ENCODE measurements at regions not wholly inside any gene's neighbourhood (a gene's known extent, or its start where the extent isn't known, plus 50 kb on each side); places are given as distances from the start of the nearest gene placed in this dataset.
A peak's percentile ranks its signal among the peaks of the same experiment; 100 is the strongest.

DNA sequence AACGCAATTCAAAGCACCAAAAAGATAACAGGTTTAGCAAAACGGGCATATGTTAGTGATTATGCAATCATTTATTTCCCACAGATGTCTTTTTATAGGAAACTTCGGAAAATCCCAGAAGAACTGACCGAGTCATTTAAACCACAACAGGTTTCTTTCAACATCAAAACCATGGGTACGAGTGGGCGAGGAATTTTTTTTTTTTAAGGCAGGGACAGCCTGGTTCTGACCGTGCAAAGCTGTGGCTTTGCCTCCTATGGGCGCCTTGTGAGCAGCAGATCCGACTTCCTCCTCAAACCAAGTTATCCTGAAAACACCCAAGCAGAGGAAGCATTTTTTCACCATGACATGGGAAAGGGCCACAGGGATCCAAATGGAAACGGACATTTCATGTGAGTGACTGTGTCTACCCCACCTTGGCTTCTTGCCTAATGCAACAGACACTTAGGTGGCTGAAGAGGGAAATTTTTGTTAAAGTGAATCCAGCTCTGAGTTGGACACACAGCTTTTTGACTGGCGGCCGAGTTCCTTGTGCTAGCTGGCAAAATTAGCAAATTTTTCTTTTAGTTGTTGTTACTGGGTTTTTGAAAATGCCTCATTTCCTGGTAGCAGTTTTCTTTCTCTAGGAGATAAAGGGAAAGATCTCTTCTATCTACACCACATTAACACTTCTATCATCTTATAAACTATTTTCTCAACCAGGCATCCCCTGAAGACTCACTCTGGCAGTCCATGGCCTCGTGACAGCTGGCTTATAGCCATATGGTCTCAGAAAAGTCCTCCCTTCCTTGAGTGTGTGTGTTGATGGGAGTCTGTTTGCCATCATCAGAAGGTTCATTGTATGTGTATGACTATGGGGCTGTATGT lies 487.4 kb upstream of the ZEB2 start:
- Histone ChIP-seq H3K9me3 (no peaks in the 10 kb centered on the region), H3K36me3 (ENCODE audit: low read depth) (no peaks in the 10 kb centered on the region), H3K4me3 (no peak overlapping the region), H3K4me1 (ENCODE audit: low read depth) (no peaks in the 10 kb centered on the region)
- ATAC-seq (no peak), DNase-seq (peak in 1 of 3 donors; percentile 5)
- TF ChIP-seq, protein P1, sequence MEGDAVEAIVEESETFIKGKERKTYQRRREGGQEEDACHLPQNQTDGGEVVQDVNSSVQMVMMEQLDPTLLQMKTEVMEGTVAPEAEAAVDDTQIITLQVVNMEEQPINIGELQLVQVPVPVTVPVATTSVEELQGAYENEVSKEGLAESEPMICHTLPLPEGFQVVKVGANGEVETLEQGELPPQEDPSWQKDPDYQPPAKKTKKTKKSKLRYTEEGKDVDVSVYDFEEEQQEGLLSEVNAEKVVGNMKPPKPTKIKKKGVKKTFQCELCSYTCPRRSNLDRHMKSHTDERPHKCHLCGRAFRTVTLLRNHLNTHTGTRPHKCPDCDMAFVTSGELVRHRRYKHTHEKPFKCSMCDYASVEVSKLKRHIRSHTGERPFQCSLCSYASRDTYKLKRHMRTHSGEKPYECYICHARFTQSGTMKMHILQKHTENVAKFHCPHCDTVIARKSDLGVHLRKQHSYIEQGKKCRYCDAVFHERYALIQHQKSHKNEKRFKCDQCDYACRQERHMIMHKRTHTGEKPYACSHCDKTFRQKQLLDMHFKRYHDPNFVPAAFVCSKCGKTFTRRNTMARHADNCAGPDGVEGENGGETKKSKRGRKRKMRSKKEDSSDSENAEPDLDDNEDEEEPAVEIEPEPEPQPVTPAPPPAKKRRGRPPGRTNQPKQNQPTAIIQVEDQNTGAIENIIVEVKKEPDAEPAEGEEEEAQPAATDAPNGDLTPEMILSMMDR (IDR thresholded peaks at IDR 0.05), result no peak
- intact Hi-C loops (cut with DNase I, micrococcal nuclease), result no loop called here

DNA sequence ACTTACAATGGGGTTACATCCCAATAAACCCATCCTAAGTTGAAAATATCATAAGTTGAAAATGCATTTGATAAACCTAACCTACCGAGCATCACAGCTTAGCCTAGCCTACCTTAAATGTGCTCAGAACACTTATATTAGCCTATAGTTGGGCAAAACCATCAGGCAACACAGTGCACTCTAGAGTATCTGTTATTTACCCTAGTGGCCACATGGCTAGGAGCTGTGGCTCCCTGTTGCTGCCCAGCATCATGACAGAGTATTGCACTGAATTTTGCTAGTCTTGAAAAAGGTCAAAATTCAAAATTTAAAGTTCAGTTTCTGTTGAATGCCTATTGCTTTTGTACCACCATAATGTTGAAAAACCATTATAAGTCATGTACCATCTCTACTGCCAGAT lies 482.7 kb upstream of the ZEB2 start:
- DNase-seq (no peak), ATAC-seq (no peak)
- intact Hi-C loops (cut with DNase I, micrococcal nuclease), result no loop called here
- Histone ChIP-seq H3K9me3 (no peaks in the 10 kb centered on the region), H3K4me3 (no peak overlapping the region), H3K4me1 (ENCODE audit: low read depth) (no peaks in the 10 kb centered on the region), H3K36me3 (ENCODE audit: low read depth) (no peaks in the 10 kb centered on the region)
- TF ChIP-seq, protein P1 (IDR thresholded peaks at IDR 0.05), result no peak

DNA sequence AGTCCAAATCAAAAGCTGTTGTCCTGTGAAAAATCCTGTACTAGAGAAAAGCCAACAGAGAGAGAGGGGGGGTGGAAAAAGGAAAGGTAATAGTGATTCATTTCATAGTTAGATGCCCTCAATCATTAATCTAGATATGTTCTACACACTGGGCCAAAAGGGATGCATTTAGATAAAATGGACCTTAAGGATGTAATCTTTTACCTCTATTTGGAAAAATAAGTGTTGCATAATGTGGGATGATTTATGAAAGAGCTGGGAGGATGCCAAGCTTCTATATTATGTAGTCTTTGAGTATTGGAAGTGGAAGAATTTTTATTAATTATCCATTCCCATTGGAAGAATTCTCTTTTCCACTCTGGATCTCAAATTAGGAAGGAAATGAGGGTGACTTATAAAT lies 480.5 kb upstream of the ZEB2 start:
- Histone ChIP-seq H3K4me1 (ENCODE audit: low read depth) (no peaks in the 10 kb centered on the region), H3K9me3 (no peaks in the 10 kb centered on the region), H3K36me3 (ENCODE audit: low read depth) (no peaks in the 10 kb centered on the region), H3K4me3 (no peak overlapping the region)
- no peak for ATAC-seq
- no peak for DNase-seq
- intact Hi-C loops (cut with DNase I, micrococcal nuclease), result no loop called here
- TF ChIP-seq, protein P1 (IDR thresholded peaks at IDR 0.05), result no peak

DNA sequence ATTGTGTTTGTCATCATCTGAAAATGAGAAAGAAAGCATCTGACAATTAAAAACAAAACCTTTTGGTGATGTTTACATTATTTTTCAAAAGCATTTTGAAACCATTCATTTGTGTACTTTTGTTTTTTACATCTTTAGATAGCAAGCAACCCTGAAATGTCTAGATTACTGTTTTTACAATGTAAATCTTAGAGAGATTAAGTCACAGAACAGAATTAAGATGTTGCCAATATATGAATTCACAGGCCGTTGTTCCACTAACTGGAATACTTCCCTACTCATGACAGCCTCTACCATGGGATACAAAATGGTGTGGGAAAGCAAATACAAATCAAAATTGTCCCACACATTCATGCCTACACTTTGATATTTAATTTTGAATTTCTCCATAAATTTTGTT lies 480.0 kb upstream of the ZEB2 start:
- no peak overlapping the region for H3K4me3 ChIP-seq
- DNase-seq (no peak), ATAC-seq (no peak)
- no peaks in the 10 kb centered on the region for H3K9me3 ChIP-seq
- H3K4me1 ChIP-seq (ENCODE audit: low read depth), result no peaks in the 10 kb centered on the region
- TF ChIP-seq, protein P1 (IDR thresholded peaks at IDR 0.05), result no peak
- H3K36me3 ChIP-seq (ENCODE audit: low read depth), result no peaks in the 10 kb centered on the region
- intact Hi-C loops (cut with DNase I, micrococcal nuclease), result no loop called here

DNA sequence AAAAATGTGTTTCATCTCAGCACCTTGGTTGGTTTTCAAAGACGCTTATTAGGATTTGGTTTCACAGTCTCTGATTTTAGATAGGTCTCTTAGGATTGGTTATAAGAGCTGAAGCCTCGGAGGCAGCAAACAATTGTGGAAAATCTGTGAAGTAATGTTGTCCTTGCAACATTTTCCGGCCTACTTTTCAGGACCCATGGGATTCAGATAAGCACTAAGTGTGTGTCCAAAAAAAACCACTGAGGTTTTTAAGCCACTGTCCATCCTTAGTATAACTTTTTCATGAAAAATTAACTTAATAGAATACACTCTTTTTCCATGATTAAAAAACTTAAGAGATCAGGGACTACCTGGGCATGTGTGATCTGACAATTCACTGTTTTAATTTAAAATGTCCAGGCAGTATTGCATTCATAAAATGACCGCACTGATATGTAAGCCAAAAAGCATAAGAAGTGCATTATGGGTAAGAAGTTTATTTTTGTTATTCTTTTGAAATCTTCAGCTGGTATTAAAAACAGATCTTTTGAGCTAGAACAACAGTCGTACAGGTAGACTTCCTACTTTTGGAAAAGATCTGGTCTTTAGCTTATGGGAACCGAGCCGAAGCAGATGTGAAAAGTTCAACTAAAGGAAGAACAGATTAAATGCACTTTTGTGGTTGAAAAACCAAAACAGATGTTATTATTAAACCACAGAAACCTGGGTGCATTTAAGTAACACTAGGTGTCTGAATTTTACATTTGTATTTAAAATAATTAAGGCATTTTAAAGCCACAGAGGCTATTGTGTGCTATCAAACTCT lies 479.4 kb upstream of the ZEB2 start:
- ATAC-seq, result no peak

More for the DNA sequence above, 479.4 kb upstream of the ZEB2 start:
- no peak for DNase-seq
- TF ChIP-seq, protein P1 (IDR thresholded peaks at IDR 0.05), result no peak
- no peaks in the 10 kb centered on the region for H3K9me3 ChIP-seq
- no peaks in the 10 kb centered on the region for H3K4me1 ChIP-seq (ENCODE audit: low read depth)
- intact Hi-C loops (cut with DNase I, micrococcal nuclease), result no loop called here
- no peaks in the 10 kb centered on the region for H3K36me3 ChIP-seq (ENCODE audit: low read depth)
- H3K4me3 ChIP-seq, result no peak overlapping the region

Measured in mucosa of descending colon (tissue), 3 donors.